Astrocyte of the spinal cord (primary cell): ENCODE measurements at regions not wholly inside any gene's neighbourhood (a gene's known extent, or its start where the extent isn't known, plus 50 kb on each side); places are given as distances from the start of the nearest gene placed in this dataset.

Experiments used
- DNase-seq: peaks from one replicate; pipeline ENCODE4 v3.0.0; 2011; ENCODE audit warnings: low read depth, low spot score
- H3K4me3 ChIP-seq: 2 replicates; pipeline ENCODE4 v1.5.1; 2011; ENCODE audit warnings: low read depth, mild to moderate bottlenecking, low read length, moderate library complexity
- in situ Hi-C: cut with HindIII; loops from 2 replicates; pipeline ENCODE4 v1.10.0; 2017; ENCODE audit warnings: low sequenced_read_pairs
- TF ChIP-seq, protein P1 (sequence below): IDR thresholded peaks from 2 replicates; pipeline ENCODE4 v1.5.1; 2012; ENCODE audit warnings: low read depth, mild to moderate bottlenecking, low read length, inconsistent platforms

DNA sequence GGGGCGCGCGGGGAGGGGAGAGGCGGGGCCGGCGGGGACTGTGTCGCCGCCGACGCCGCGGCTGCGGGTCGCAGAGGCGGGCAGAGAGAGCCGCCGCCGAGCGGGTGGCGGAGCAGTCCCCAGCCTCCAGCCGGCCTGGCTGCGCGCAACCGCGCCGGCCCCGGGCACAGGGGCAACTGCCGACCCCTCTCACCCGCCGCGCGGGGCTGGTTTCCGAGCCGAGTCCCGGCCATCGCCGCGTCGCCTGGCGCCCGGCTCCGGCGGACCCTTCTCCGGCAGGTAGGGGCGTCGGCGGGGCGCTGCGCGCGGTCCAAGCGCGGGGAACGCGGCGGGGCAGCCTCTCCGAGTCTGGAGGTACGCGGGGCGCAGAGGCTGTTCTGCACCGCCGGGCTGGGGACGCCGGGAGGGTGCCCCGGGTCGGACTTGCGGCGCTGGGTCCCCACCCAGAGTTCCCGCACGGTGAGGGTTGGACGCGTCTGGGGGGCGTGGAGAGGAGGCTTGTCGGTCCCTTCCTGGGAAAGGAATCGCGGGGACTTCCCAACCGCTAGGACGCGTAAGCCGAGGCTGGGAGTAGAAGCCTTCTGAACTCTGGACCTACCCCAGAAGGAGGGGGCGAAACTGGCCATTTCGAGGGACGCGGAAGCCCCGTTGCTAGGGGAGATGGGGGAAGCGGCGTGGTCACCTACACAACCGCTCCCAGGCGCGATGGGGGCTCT is 133.6 kb upstream of the MYO16 start:
- peak; percentile 39 for DNase-seq
- in situ Hi-C loops, result no loop called here
- TF ChIP-seq, protein P1, sequence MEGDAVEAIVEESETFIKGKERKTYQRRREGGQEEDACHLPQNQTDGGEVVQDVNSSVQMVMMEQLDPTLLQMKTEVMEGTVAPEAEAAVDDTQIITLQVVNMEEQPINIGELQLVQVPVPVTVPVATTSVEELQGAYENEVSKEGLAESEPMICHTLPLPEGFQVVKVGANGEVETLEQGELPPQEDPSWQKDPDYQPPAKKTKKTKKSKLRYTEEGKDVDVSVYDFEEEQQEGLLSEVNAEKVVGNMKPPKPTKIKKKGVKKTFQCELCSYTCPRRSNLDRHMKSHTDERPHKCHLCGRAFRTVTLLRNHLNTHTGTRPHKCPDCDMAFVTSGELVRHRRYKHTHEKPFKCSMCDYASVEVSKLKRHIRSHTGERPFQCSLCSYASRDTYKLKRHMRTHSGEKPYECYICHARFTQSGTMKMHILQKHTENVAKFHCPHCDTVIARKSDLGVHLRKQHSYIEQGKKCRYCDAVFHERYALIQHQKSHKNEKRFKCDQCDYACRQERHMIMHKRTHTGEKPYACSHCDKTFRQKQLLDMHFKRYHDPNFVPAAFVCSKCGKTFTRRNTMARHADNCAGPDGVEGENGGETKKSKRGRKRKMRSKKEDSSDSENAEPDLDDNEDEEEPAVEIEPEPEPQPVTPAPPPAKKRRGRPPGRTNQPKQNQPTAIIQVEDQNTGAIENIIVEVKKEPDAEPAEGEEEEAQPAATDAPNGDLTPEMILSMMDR, result no peak
- H3K4me3 ChIP-seq, result peak overlapping the region; percentile 45

DNA sequence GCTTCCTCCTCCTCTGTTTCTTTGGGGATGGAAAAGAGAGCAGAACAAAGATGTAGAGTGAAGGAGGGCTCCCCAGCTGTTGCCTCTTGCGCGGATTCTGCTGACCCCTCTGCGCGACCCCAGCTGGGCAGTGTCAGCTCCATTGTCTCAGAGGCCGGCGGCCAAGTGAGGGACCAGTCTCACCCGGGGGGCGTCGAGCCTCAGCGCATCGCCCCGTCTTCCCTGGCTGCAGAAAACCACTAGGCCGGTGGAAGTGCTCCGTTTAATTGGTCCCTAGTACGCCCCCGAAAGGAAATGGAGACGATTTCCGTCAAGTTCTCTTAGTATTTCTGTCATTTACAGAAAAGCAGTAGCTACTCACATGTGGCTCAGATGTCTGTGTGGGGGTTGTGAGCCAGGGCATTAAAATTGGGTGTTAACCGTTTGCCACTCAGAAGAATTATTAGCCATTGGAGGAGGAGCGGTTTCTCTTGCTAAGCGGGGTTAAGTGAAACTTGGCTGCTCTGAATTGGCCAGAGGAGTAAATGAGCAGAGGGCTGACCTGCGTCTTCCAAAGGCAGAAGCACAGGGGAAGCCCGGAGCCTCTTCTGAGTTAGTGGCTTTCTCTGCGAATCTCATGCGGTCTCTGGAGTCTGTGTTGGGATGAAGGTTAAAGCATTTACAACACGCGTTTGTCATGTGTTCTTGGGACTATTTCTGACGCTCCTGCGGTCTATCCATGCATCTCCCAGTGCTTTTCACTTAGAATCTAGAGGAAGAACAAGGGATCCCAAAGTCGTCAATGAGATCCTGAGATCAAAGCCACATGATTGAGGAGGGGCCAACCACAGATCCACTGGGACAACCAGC is 132.8 kb upstream of the MYO16 start:
- in situ Hi-C loops, result no loop called here
- TF ChIP-seq, protein P1, result no peak
- peak overlapping the region; percentile 45 for H3K4me3 ChIP-seq
- peak; percentile 23 for DNase-seq

DNA sequence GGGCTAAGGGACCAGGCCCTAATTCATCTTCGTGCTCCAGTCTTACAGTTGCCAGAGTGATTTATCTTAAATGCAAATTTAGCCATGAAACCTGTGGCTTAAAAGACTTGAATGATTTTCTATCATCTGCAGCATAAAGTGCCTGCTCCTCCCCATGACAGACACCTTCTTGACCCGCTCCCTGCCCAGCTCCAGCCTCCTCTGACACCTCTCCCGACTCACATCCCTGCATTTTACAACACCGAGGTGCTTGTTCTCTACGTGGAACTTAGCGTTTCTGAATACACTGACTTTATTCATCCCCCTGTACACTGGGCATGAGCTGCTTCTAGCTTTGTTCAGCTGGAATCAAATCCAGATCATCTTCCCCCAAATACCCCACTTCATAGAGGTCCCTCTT is 128.7 kb upstream of the MYO16 start:
- no peak overlapping the region for H3K4me3 ChIP-seq
- no peak for DNase-seq
- TF ChIP-seq, protein P1, result no peak
- in situ Hi-C loops, result no loop called here

DNA sequence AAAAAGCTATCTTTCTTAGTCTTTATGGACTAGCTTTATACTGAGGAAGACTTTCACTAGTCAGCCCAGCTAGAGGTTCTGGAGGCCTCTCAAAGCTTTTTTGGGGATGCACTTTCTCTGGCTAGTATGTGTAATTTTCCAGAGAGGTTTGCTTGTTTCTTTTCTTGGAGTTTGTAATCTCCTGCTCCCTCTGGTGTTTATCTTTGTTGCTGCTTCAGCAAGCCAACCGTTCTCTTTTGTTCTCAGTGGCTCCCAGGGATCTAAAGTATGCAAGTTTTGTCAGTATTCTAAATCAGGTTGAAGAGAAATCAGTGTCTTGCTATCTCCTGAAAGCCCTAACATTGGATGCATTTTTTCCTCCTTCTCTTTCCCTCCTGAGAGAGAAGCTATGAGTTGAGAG is 121.1 kb upstream of the MYO16 start:
- H3K4me3 ChIP-seq, result no peak overlapping the region
- TF ChIP-seq, protein P1, result peak; percentile 73
- DNase-seq, result peak; percentile 52
- in situ Hi-C loops, result no loop called here

DNA sequence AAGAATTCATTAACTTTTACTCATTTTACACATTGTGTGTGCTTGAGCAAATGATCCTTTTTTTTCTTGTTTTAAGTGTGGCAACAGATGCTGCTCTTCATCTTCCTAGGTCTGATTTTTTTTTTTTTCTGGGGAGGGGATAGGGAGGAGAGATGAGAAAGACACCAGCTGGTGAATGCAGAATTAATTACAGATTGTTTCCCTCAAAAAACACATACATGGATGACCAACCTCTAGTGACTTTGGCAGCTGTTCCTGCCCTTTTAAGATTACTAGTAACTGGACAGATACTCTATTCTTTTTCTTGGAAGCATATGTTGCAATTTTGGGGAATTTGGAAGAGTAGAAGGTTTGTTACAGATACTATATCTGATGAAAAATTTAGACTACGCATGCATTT is 103.6 kb upstream of the MYO16 start:
- H3K4me3 ChIP-seq, result no peak overlapping the region
- TF ChIP-seq, protein P1, result no peak
- in situ Hi-C loops, result no loop called here
- no peak for DNase-seq

DNA sequence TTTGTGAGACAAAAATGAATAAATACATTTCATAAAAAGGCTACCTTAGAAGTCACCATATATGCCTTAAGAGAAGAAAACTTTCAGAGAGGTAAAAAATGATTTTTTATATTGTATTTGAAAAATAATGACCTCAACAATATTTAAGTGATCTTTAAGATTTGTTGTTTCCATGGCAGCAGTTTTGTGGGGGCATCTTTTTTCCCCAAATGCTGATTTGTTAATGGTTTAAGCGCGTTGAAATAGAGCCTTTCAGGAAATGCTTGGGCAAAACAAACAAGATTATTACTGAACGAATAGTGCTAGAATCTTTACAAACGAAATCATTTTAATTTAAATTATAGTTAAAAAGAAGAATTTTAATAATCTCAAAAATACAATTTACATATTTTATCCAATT is 103.1 kb upstream of the MYO16 start:
- TF ChIP-seq, protein P1, result no peak
- no peak overlapping the region for H3K4me3 ChIP-seq
- in situ Hi-C loops, result no loop called here
- DNase-seq, result no peak
